K562 (cell line): ENCODE measurements at regions not wholly inside any gene's neighbourhood (a gene's known extent, or its start where the extent isn't known, plus 50 kb on each side); places are given as distances from the start of the nearest gene placed in this dataset.
A peak's percentile ranks its signal among the peaks of the same experiment; 100 is the strongest.

ENCODE experiments used
- DEAF1 ChIP-seq: fragments of 450-650 bp; formaldehyde crosslinking; IDR thresholded peaks from 2 replicates; pipeline ENCODE4 v1.4.0; 2020; ENCODE audit warnings: mild to moderate bottlenecking, moderate library complexity
- ELK1 ChIP-seq: sonication (generic); formaldehyde crosslinking; IDR thresholded peaks from 2 replicates; pipeline ENCODE4 v1.8.1; 2022; ENCODE audit warnings: missing genetic modification reagents
- ETV1 ChIP-seq: fragments of 450-650 bp; conservative IDR thresholded peaks from 2 replicates; pipeline ENCODE4 v1.6.1; 2016; ENCODE audit warnings: missing genetic modification characterization, control low read depth, low read depth, missing compliant biosample characterization
- ETV6 ChIP-seq, 3 experiments: fragments of 150-350 bp in 1 of 3; sonication (generic) in 1 of 3; formaldehyde crosslinking in 1 of 3; IDR thresholded peaks; 2 replicates each; pipeline versions ENCODE4 v1.6.1 to v1.8.0; 2014 to 2022; ENCODE audit warnings: borderline replicate concordance in 2 of 3, low read depth in 2 of 3, antibody characterized with exemption in 1 of 3, low read length in 1 of 3, mild to moderate bottlenecking in 1 of 3, missing genetic modification reagents in 1 of 3
- HINFP ChIP-seq: fragments of 450-650 bp; conservative IDR thresholded peaks from 2 replicates; pipeline ENCODE4 v1.6.1; 2016; ENCODE audit warnings: missing genetic modification characterization, low read depth, mild to moderate bottlenecking, control low read depth, missing compliant biosample characterization
- HOXB6 ChIP-seq: fragments of 250-450 bp; sonication (Bioruptor Pico); IDR thresholded peaks from 2 replicates; pipeline ENCODE4 v1.5.1; 2022; ENCODE audit warnings: mild to moderate bottlenecking, borderline replicate concordance
- NFRKB ChIP-seq: fragments of 450-650 bp; IDR thresholded peaks from 2 replicates; pipeline ENCODE4 v1.6.1; 2016; ENCODE audit warnings: low read depth
- PTTG1 ChIP-seq: fragments of 450-650 bp; IDR thresholded peaks from 2 replicates; pipeline ENCODE4 v1.6.1; 2016; ENCODE audit warnings: low read depth, mild to moderate bottlenecking, missing genetic modification characterization, missing compliant biosample characterization
- RAD51 ChIP-seq: fragments of 450-650 bp; IDR thresholded peaks from 2 replicates; pipeline ENCODE4 v1.7.1; 2016; ENCODE audit warnings: low read depth, mild to moderate bottlenecking, borderline replicate concordance
- RBM22 ChIP-seq: fragments of 200-400 bp; formaldehyde crosslinking; IDR thresholded peaks from 2 replicates; pipeline ENCODE4 v1.6.1; 2018; ENCODE audit warnings: low read length, low read depth; ENCODE audit not compliant: poor library complexity, severe bottlenecking
- SAFB ChIP-seq: fragments of 200-400 bp; formaldehyde crosslinking; IDR thresholded peaks from 2 replicates; pipeline ENCODE4 v1.6.1; 2017; ENCODE audit warnings: low read depth, low read length, borderline replicate concordance
- SMAD4 ChIP-seq: fragments of 250-450 bp; sonication (Bioruptor Pico); conservative IDR thresholded peaks from 2 replicates; pipeline ENCODE4 v1.8.0; 2021; ENCODE audit warnings: inconsistent platforms, mild to moderate bottlenecking, moderate library complexity
- SP1 ChIP-seq: sonication (generic); formaldehyde crosslinking; IDR thresholded peaks from 2 replicates; pipeline ENCODE4 v1.8.1; 2022; ENCODE audit warnings: mild to moderate bottlenecking, missing genetic modification reagents
- TAF7 ChIP-seq: fragments of 450-650 bp; IDR thresholded peaks from 2 replicates; pipeline ENCODE4 v1.6.1; 2016; ENCODE audit warnings: missing genetic modification characterization, missing compliant biosample characterization
- TGIF2 ChIP-seq: sonication (generic); formaldehyde crosslinking; IDR thresholded peaks from 2 replicates; pipeline ENCODE4 v1.8.1; 2022; ENCODE audit warnings: mild to moderate bottlenecking, missing genetic modification reagents, moderate library complexity
- ZBTB17 ChIP-seq: fragments of 450-650 bp; formaldehyde crosslinking; IDR thresholded peaks from 2 replicates; pipeline ENCODE4 v1.4.0; 2020; ENCODE audit warnings: mild to moderate bottlenecking
- ZFP36 ChIP-seq: fragments of 150-350 bp; IDR thresholded peaks from 2 replicates; pipeline ENCODE4 v1.6.1; 2018; ENCODE audit warnings: low read length, low read depth; ENCODE audit not compliant: partially characterized antibody
- ZKSCAN8 ChIP-seq: fragments of 200-800 bp; sonication (Bioruptor generic); IDR thresholded peaks from 2 replicates; pipeline ENCODE4 v1.6.1; 2016; ENCODE audit warnings: missing genetic modification characterization, missing compliant biosample characterization
- ZNF639 ChIP-seq, 2 experiments: fragments of 200-800 bp in 1 of 2; sonication (Bioruptor generic) in 1 of 2; sonication (generic) in 1 of 2; formaldehyde crosslinking in 1 of 2; IDR thresholded peaks in 1 of 2; conservative IDR thresholded peaks in 1 of 2; 2 replicates each; pipeline versions ENCODE4 v1.5.0 to v1.6.1; 2016 to 2020; ENCODE audit warnings: missing compliant biosample characterization in 1 of 2, missing genetic modification characterization in 1 of 2, missing genetic modification reagents in 1 of 2
- ZNF644 ChIP-seq: fragments of 200-800 bp; sonication (Bioruptor generic); IDR thresholded peaks from 2 replicates; pipeline ENCODE4 v1.6.1; 2016; ENCODE audit warnings: low read depth, missing genetic modification characterization, missing compliant biosample characterization
- ZNF766 ChIP-seq: fragments of 200-800 bp; sonication (Bioruptor generic); conservative IDR thresholded peaks from 2 replicates; pipeline ENCODE4 v1.6.1; 2016; ENCODE audit warnings: missing genetic modification characterization, missing compliant biosample characterization

- TF ChIP-seq ZNF644 (tag) (peak; percentile 76; the same call in 1 of the 2 replicates), ETV6 (IDR thresholded peaks at IDR 0.05; ENCODE audit: borderline replicate concordance in 1 of 2, low read depth in 2 of 2, low read length in 1 of 2) (no peak), ETV6 (CRISPR knock-in tag; IDR thresholded peaks at IDR 0.05; ENCODE audit: borderline replicate concordance) (no peak), HOXB6 (CRISPR knock-in tag) (no peak), TAF7 (0 out of 2 replicates have a peak, but pooled peaks have one; percentile 10), ZKSCAN8 (CRISPR knock-in tag) (peak; percentile 77; the same call in 1 of the 2 replicates), RBM22 (no peak), DEAF1 (CRISPR knock-in tag) (no peak; the same call in 1 of the 2 replicates), PTTG1 (tag) (peak; percentile 85), ZNF766 (peak; percentile 73), RAD51 (no peak), ELK1 (CRISPR knock-in tag) (no peak), TGIF2 (CRISPR knock-in tag) (no peak), SAFB (no peak), ETV1 (tag) (peak; percentile 8; the same call in 1 of the 2 replicates), HINFP (tag) (peak; percentile 70; the same call in 1 of the 2 replicates), SP1 (CRISPR knock-in tag) (no peak), NFRKB (peak; percentile 60; the same call in 1 of the 2 replicates), SMAD4 (peak; percentile 81), ZFP36 (no peak), ZNF639 (CRISPR knock-in tag; conservative IDR thresholded peaks at IDR 0.05 in 1 of 2, IDR thresholded peaks at IDR 0.05 in 1 of 2) (peak in 1 of 2 experiments; percentile 93; a peak in 2 of 4 replicates), ZBTB17 (CRISPR knock-in tag) (0 out of 2 replicates have a peak, but pooled peaks have one; percentile 36)
These were observed 143.8 kb downstream of the TNFSF18 start (continued) for GRCh38 chr1:172906778-172907592.
